CD4-positive, alpha-beta T cell treated with Interleukin-17A for 1 hour (primary cell): ENCODE measurements at regions not wholly inside any gene's neighbourhood (a gene's known extent, or its start where the extent isn't known, plus 50 kb on each side); places are given as distances from the start of the nearest gene placed in this dataset.
"Not testable (repeated sequence)": the region's sequence is repeated elsewhere in the genome, so short reads cannot be mapped to it uniquely, and the experiment has no call there.

Experiments used
- DNase-seq: peaks from one replicate; pipeline ENCODE4 v3.0.0-alpha.2; 2020

- no peak for DNase-seq
Measured at GRCh38 chr13:52929846-52930245, 81.4 kb upstream of the PCDH8 start.

DNA sequence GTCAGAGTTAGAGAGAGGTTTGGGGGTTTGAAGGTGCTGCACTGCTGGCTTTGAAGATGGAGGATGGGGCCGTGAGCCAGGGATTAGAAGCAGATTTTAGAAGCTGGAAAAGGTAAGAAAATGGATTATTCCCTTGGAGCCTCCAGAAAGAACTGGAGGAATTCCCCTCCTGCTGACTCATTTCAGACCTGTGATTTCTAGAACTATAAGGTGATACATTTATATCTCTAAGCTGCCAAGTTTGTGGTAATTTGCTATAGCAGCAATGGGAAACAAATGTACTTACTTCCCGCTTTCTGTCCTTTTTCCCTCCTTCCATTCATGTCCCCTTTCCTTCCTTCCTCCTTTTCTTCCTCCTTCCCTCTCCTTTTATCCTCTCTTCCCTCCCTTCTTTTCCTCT lies 78.5 kb upstream of the PCDH8 start:
- DNase-seq, result no peak

GRCh38 chr13:52925775-52926285 lies 77.4 kb upstream of the PCDH8 start:
- no peak for DNase-seq

DNA sequence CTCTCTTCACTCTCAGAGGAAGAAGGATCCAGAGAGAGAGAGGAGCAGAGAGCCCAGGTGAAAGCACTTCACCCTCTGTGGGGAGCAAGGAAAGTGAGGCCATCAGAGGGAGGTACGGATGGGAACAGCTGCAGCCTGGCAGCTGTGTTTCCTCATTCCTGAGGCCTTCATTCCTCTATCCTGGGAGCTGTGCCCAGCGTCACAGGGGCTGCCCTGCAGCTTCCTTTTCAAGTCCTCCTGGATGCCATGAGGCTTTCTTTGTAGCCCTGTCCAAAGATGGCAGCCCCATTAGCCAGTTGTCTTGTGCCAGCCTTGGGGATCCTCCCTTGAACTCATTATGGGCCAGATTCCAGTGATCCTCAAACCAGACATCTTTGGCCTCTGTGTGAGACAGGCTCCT lies 76.8 kb upstream of the PCDH8 start:
- no peak for DNase-seq

GRCh38 chr13:52924289-52925148 lies 76.1 kb upstream of the PCDH8 start:
- no peak for DNase-seq

DNA sequence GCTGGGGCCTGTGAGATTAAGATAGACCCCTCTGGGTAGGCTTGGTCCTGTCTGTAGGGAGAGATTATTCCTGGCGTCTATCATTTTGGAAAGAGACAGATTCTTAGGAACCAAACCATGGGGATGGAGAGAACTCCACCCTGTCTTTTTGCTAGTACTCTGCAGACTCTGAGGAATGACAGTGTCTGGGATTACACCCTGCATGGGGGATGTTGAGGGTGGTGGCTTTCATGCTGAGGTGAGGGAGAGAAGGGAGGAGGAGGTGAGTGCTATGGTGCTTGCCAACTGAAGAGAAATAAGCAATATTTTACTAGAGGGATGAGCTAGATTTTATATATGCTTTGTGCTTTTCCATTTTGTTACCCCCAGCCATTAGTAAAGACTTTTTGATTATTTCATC lies 74.5 kb upstream of the PCDH8 start:
- DNase-seq, result no peak

GRCh38 chr13:52921194-52921593 lies 72.8 kb upstream of the PCDH8 start:
- peak; percentile 7 for DNase-seq

- DNase-seq, result no peak
Measured at GRCh38 chr13:52916486-52916990, 68.1 kb upstream of the PCDH8 start.

DNA sequence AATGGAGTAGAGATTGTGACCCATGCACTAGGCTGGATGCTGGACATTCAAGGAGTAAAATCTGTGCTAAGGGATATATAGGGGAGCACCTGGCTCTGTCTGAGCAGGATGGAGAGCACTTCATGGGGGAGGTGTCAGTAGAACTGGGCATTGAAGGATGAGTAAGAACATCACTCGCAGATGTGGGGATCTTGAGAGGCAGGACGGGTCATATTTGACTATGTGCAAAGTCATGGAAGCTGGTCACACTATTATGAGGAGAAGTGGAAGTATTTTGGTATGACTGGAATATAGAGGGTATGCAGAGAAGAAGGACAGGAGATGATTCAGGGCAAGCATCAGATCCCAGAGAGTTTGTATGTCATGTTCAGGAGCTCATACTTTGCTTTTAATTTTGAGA lies 62.9 kb upstream of the PCDH8 start:
- DNase-seq, result no peak

DNA sequence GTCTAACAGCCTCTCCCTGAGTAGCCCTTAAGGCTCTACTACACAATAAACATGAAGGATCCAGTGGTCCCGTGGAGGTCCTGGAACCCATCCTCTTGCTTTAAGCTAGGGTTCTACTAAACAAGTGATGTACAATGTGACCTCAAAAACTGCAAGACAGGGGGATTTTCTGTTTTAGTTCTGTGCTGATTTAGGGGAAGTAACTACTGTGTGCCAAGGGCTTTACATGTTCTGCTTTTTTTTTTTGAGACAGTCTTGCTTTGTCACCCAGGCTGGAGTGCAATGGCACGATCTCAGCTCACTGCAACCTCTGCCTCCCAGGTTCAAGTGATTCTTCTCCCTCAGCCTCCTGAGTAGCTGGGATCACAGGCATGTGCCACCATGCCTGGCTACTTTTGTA lies 61.9 kb upstream of the PCDH8 start:
- DNase-seq, result not testable (repeated sequence)

DNA sequence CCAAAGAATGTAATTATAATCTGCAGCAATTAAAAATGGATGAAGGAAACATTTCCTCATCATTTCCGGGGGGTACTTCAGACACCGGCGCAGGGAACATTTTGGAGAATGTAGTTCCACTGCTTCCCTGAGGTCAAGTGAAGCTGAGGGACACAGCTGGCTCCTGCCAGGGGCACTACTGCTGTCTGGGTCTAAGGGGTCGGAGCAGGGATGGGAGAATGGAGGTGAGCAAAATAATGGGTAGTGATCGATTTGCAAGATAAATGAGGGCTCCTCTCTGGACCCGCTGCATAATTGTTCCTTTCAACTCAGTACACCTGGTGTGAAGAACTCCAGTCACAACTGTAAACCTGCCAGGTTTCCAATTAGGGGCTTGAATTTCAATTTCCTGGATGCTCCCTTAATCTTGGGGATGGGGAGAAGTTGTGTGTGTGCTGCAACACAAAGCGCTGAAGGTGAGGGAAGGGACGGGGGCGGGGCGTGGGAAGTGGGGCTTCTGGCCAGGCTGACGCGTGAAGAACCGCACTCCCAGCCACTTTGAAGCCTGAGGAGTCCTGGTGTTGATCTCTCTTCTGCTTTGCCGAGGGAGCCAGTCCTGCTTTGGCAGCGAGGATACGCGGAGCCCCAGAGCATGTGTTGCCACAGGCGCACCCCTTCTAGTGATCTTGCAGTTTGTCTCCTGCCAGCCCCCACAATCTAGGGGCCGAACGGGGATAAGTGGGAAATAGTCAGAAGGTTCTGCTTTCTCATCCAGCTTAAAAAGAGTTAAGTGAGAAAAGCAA lies 57.9 kb upstream of the PCDH8 start:
- DNase-seq, result no peak

DNA sequence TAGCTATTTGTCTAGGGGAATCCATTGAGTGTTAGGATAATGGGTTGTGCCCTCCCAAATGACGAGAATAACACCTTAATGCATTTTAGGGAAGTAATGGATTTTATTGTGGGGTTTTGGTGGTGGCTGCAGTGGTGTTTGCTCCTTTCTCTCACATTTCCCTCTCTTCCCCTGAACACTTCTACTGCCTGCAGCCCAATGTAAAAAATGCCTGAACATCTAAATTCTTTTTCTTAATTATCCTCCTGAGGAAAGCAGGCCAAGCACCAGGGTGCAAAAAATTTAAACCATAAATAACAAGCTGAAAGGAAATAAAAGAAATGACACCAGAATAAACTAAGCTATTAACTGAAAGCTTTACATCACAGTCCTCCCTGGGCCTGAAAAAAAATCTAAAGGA lies 57.3 kb upstream of the PCDH8 start:
- DNase-seq, result no peak

- DNase-seq, result no peak
Measured at GRCh38 chr13:52903320-52903719, 54.9 kb upstream of the PCDH8 start.

DNA sequence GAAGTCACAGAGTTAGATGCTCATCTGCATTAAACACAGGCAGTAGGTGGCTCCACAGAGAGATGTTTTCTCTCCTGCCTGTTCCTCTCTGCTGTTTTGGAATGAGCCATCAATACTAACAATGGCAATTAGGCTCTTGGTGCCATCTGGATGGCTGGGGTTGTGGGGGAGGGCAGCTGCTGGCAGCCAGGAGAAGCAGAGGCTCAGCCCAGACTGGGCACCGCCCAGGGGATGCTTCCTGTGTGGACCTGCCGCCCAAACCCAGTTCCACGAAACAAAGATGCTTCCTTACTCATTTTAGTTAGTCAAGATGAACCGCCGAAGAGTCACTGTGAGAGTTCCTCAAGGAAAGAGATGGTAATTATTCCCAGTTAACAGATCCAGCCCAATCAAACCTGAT lies 50.8 kb upstream of the PCDH8 start:
- no peak for DNase-seq
